Esophagus muscularis mucosa (tissue), 4 donors: ENCODE measurements at regions not wholly inside any gene's neighbourhood (a gene's known extent, or its start where the extent isn't known, plus 50 kb on each side); places are given as distances from the start of the nearest gene placed in this dataset.

Experiments used
- DNase-seq: peaks from one replicate; pipeline ENCODE4 v3.0.0-alpha.2; 2017; ENCODE audit errors: extremely low spot score
- H3K27ac ChIP-seq, 4 donors: fragments of 200-600 bp; sonication (generic); replicated peaks in 1 of 4; 1 replicate in 3 of 4; 2 replicates in 1 of 4; pipeline ENCODE4 v1.5.1; 2016 to 2019; ENCODE audit warnings: mild to moderate bottlenecking in 1 of 4
- H3K27me3 ChIP-seq, 4 donors: fragments of 200-600 bp; sonication (generic); one replicate each; pipeline versions ENCODE4 v1.5.1 to v1.6.0; 2016 to 2019
- H3K36me3 ChIP-seq, 4 donors: fragments of 200-600 bp; sonication (generic); one replicate each; pipeline ENCODE4 v1.5.1; 2016 to 2019
- H3K4me1 ChIP-seq, 4 donors: fragments of 200-600 bp; sonication (generic); one replicate each; pipeline ENCODE4 v1.5.1; 2016 to 2019
- H3K4me3 ChIP-seq, 4 donors: fragments of 200-600 bp; sonication (generic); 1 replicate in 2 of 4; 2 replicates in 2 of 4; pipeline ENCODE4 v1.5.1; 2016 to 2019; ENCODE audit warnings: mild to moderate bottlenecking in 4 of 4, moderate library complexity in 1 of 4
- H3K9me3 ChIP-seq, 4 donors: fragments of 200-600 bp; sonication (generic); 1 replicate in 3 of 4; 2 replicates in 1 of 4; pipeline ENCODE4 v1.5.1; 2016 to 2019
- CTCF ChIP-seq, 3 experiments: fragments of 200-600 bp in 2 of 3; fragments of 450-650 bp in 1 of 3; sonication (generic) in 2 of 3; IDR thresholded peaks; one replicate each; pipeline ENCODE4 v1.5.1; 2017 to 2019; ENCODE audit warnings: antibody characterized with exemption in 3 of 3, mild to moderate bottlenecking in 2 of 3, moderate library complexity in 1 of 3
- EP300 ChIP-seq: sonication (generic); formaldehyde crosslinking; IDR thresholded peaks from one replicate; pipeline ENCODE4 v1.6.1; 2017; ENCODE audit warnings: antibody characterized with exemption
- POLR2A ChIP-seq: fragments of 450-650 bp; IDR thresholded peaks from one replicate; pipeline ENCODE4 v1.6.1; 2017; ENCODE audit warnings: antibody characterized with exemption, moderate library complexity, mild to moderate bottlenecking, low read depth
- POLR2AphosphoS5 ChIP-seq, 2 donors: sonication (generic); formaldehyde crosslinking; IDR thresholded peaks; one replicate each; pipeline ENCODE4 v1.6.1; 2017; ENCODE audit warnings: antibody characterized with exemption in 2 of 2
- WGBS: methylation state at CpG from one replicate; pipeline ENCODE4 v1.1.5; 2018; 5-methylcytosine and 5-hydroxymethylcytosine counted together
- intact Hi-C: fragments of 100-400 bp; cut with DNase I; formaldehyde crosslinking; loops from one replicate; pipeline ENCODE4 v1.15.1; 2023

DNA sequence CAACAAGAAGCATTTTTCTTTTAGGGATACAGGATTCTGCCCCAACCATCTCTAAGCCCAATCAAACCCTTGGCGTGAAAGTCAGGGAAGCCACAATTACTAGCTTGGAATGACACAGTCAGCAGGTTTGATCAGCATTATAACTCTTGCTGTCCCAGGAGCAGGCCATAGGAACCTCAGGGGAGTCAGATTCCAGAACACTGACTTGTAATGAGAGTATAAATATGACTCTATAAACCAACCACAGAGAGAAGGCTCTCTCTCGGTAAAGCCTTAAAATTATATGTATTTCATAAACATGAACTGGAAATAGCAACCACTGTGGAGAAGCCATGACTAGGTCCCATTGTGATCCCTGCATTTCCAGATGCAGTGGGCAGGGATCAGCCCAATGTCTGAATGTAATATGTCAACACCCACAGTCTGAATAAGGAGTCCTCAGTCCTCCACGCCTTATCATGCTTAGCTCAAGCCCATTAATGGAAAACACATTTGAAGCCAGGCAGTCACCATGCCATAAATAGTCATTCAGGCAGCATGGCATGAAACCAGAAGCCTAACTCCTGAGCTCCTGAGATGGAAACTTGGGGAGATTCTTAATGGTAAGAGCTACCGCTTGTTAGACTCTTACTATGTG lies 99.1 kb upstream of the MTNR1B start:
- intact Hi-C loops: no loop called here
- Histone ChIP-seq H3K27ac (no peak overlapping the region), H3K27me3 (no peaks in the 10 kb centered on the region), H3K4me3 (no peak overlapping the region), H3K9me3 (no peaks in the 10 kb centered on the region), H3K36me3 (no peaks in the 10 kb centered on the region), H3K4me1 (peaks cover 0 to 6% (median 3%) of the 10 kb centered on the region in 4 donors)
- DNase-seq: no peak
- 88% methylated on average over 4 of the region's 4 CpGs for WGBS
- TF ChIP-seq EP300 (no peak), POLR2AphosphoS5 (IDR thresholded peaks at IDR 0.05) (no peak), CTCF (IDR thresholded peaks at IDR 0.05) (no peak), POLR2A (no peak)

GRCh38 chr11:92873551-92873950 lies 95.9 kb upstream of the MTNR1B start:
- Histone ChIP-seq H3K27me3 (no peaks in the 10 kb centered on the region), H3K4me1 (no peaks in the 10 kb centered on the region), H3K27ac (no peak overlapping the region), H3K9me3 (no peaks in the 10 kb centered on the region), H3K36me3 (no peaks in the 10 kb centered on the region), H3K4me3 (no peak overlapping the region)
- no peak for DNase-seq
- TF ChIP-seq EP300 (no peak), POLR2AphosphoS5 (IDR thresholded peaks at IDR 0.05) (no peak), CTCF (IDR thresholded peaks at IDR 0.05) (no peak)
- intact Hi-C loops: no loop called here
- 93% methylated on average over 2 of the region's 2 CpGs for WGBS

DNA sequence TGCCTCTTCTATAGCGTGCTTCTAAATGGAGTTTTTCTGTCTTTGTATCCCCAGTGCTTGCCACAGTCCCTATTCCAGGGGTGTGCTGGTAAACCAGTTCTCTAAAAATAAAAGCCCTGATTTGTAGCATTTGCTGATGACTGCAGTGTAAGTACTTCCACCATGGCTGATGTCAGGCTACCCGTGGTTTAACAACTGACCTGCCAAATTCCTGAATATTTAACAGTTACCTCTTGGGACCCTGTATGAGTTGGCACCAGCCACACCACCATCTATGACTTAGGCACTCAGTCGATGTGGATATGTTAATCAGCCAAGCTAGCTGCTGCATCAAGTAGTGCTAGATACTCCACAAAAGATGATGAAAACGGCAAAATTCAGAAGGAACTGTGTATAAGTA lies 94.0 kb upstream of the MTNR1B start:
- H3K4me1 ChIP-seq: no peaks in the 10 kb centered on the region
- no peak overlapping the region for H3K4me3 ChIP-seq
- TF ChIP-seq CTCF (IDR thresholded peaks at IDR 0.05) (no peak), POLR2A (no peak), EP300 (no peak), POLR2AphosphoS5 (IDR thresholded peaks at IDR 0.05) (no peak)
- no peak overlapping the region for H3K27ac ChIP-seq
- no peaks in the 10 kb centered on the region for H3K9me3 ChIP-seq
- 80% methylated on average over 4 of the region's 4 CpGs for WGBS
- H3K36me3 ChIP-seq: no peaks in the 10 kb centered on the region
- no peaks in the 10 kb centered on the region for H3K27me3 ChIP-seq
- no peak for DNase-seq
- intact Hi-C loops: no loop called here

- Histone ChIP-seq H3K36me3 (no peaks in the 10 kb centered on the region), H3K4me1 (no peaks in the 10 kb centered on the region), H3K27ac (no peak overlapping the region), H3K27me3 (no peaks in the 10 kb centered on the region), H3K9me3 (no peaks in the 10 kb centered on the region), H3K4me3 (no peak overlapping the region)
- WGBS: 81% methylated on average over 4 of the region's 4 CpGs
- intact Hi-C loops: no loop called here
- no peak for TF ChIP-seq POLR2A
- DNase-seq: no peak
Observed at GRCh38 chr11:92879086-92879485, 90.4 kb upstream of the MTNR1B start.

DNA sequence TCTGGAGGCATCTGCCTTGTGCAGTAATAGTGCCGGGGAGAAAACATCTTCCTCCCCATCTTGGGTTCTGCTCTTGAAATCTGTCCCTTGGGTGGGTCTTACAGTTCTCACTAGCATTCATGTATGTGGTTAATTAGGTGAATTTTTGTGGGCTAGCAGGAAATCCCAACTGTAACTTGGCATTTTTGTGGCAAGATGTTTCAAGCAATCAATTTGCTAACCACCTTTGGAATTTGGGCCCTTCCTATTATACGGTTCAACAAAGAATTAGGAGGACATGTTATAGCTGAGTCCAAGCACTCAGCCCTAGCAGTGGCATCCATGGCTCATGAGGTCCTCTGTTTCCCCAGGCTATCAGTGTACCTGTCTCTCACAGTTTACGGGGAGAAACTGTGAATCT lies 89.1 kb upstream of the MTNR1B start:
- WGBS: 94% methylated on average over 3 of the region's 3 CpGs
- H3K4me3 ChIP-seq: no peak overlapping the region
- no peak overlapping the region for H3K27ac ChIP-seq
- no peak for DNase-seq
- intact Hi-C loops: loop anchor here (10.0 kb wide), 1 partner anchor 666 kb away; no protein-coding TSS in a partner anchor
- TF ChIP-seq POLR2A (no peak), POLR2AphosphoS5 (IDR thresholded peaks at IDR 0.05) (no peak), EP300 (no peak), CTCF (IDR thresholded peaks at IDR 0.05) (no peak)
- peaks cover 0 to 3% (median 0%) of the 10 kb centered on the region in 4 donors for H3K4me1 ChIP-seq
- H3K27me3 ChIP-seq: no peaks in the 10 kb centered on the region
- no peaks in the 10 kb centered on the region for H3K36me3 ChIP-seq
- H3K9me3 ChIP-seq: no peaks in the 10 kb centered on the region
